HG02885 (cell line): ENCODE measurements at regions not wholly inside any gene's neighbourhood (a gene's known extent, or its start where the extent isn't known, plus 50 kb on each side); places are given as distances from the start of the nearest gene placed in this dataset.
"Not testable (repeated sequence)": the region's sequence is repeated elsewhere in the genome, so short reads cannot be mapped to it uniquely, and the experiment has no call there.

ENCODE experiments used
- ATAC-seq: cut with Tn5 transposase; IDR thresholded peaks from one replicate; pipeline ENCODE4 v1.9.1; 2021; ENCODE audit warnings: mild to moderate bottlenecking; ENCODE audit not compliant: unreplicated experiment, poor library complexity

DNA sequence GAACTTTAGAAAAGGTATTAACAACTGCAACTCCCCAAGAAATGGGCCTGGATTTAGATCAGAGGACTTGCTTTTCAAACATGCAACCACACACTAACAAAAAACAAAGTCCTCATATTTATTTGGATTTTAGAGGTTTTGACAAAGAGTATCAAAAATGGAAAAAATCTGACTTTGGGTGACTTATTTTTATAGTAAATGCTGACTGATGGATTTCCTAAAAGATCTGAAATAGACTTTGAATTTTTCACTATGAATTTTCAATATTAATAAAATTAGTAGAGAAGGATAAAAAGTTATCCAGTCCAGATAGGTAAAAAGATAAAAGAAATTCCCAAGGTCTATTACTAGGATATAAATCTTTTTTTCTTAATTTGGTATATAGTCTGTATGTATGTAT lies 253.5 kb downstream of the KCNJ2 start:
- no peak for ATAC-seq

DNA sequence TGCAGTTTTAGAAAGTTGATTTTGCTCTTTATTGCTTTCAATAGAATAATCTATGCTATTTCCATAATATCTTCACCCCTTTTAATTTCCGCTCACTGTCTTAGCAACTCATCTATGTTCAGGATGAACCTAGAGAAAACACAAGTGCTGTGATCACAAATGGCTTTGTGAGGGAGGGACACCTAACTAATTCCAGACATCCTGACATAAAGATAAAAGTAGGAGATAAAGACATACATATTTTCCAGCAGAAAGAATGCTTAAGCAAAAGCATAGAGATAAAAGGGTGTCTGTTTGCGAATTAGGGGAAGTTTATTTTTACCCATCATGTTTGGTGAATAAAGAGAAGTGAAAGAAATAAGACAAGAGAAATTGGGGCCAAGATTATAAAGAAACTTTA lies 254.2 kb downstream of the KCNJ2 start:
- no peak for ATAC-seq

DNA sequence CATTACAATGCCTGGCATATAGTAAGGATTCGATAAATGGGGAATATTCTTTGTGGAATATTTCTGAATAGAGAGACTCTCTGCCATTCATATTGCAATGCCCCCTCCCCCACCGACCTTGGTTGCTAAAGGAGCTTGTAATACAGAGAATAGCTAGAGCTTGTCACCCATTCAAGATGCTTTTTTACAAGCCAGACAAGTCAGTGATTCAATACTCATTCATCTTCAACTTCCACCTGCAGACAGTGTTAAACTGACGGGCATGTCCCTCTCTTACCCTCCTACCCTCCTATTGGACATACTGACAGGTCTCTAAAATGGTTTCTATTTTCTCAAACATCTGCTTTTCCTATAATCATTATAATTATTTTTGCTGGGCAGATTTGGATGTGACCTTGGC lies 257.4 kb downstream of the KCNJ2 start:
- ATAC-seq = no peak

DNA sequence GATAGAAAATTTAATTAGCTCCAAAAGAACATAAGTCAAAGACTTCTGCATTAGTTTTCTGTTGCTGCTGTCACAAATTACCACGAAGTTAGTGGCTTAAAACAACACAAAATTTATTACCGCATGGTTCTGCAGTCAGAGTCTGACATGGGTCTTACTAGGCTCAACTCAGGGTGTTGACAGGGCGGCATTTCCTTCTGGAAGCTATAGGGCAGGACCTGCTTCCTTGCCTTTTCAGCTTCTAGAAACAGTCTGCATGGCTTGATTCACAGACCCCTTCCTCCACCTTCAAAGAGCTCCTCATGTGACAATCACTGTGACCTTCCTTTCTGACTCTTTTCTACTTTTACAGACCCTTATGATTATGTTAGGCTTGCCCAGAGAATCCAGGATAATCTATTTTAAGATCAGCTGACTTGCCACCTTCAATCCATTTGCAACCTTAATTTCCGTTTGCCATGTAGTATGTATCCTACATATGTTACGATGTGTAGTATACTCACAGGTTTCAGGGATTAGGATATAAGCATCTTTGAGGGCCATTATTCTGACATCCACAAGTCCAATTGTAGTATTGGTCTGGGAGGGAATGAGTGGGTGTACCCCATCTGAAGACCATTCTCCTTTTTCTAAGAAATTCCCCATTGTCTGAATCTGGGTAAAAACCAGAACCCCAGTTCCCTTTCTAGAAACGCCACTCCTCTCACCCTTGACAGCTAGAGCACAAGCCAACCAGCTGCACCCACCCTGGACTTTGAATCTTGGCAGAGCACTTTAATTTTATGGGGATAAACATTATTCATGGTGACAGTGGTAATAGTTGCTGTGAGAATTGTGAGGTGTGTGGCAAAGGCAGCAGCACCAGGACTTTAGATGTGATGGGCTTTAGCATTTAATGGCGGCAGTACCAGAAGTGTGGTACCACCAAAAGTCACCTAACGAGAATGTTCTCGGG lies 265.5 kb downstream of the KCNJ2 start:
- ATAC-seq = no peak

DNA sequence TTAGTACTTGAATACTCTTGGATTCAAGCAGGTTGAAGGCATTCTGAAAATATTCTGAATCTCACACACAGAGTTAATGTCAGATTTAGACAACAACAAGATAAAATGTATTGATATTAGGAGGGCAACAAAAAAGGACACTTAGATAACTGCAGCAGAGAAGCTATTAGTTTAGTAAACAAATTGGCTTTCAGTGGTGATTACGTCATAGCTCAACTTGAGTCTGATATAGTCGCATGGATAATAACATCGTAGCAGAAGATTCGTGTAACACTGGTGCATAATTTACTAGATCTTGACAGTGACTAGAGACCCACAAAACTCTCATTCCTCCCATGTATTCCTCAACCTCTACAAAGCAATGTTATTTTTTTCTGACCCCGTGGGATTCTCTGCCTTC lies 268.3 kb downstream of the KCNJ2 start:
- ATAC-seq = no peak

DNA sequence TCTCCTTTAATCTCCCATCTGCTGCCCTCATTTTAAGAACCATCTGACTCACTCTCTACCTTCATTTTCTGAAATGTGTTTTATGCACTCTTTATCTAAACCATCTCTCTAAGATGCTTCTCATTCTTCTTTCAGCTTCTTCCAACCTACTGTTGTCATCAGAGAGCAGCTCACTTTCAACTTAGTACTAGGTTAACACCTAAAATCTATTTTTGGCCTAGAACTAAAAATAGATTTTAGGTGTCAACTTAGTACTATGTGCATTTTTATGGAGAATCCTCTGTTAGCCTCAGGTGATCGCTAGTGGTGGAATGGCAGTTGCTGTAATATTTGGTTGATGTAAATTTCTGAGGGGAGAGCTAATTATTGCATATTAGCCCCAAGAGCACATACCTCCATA lies 277.1 kb downstream of the KCNJ2 start:
- ATAC-seq = no peak

DNA sequence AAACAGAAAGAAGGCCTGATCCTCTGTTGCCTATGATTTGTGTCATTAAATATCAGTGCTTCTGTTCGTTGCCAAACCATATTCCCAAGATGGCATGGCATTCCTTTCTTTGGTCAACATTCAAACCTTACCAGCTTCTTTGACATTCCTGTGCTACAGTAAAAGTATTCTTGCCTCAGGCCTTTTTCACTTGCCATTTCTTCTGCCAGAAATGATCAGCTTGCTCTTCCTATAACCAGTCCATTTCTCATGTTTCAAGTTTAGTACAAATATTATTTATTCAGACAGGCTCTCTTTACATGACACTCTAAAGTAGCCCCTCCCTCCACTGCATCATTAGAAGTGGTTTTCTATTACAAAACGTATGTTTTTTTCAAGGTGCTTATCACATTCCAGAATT lies 278.3 kb downstream of the KCNJ2 start:
- no peak for ATAC-seq

DNA sequence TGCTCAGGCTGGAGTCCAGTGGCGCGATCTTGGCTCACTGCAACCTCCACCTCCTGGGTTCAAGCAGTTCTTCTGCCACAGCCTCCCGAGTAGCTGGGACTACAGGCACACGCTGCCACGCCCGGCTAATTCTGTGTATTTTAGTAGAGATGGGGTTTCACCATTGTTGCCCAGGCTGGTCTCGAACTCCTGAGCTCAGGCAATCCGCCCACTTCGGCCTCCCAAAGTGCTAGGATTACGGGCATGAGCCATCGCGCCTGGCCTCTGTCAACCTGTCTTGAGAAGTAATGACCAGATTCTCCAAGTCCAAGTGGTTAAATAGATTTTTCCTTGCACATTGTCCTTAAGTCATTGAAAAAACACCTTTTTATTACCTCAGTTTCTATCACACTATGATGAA lies 283.7 kb downstream of the KCNJ2 start:
- not testable (repeated sequence) for ATAC-seq

DNA sequence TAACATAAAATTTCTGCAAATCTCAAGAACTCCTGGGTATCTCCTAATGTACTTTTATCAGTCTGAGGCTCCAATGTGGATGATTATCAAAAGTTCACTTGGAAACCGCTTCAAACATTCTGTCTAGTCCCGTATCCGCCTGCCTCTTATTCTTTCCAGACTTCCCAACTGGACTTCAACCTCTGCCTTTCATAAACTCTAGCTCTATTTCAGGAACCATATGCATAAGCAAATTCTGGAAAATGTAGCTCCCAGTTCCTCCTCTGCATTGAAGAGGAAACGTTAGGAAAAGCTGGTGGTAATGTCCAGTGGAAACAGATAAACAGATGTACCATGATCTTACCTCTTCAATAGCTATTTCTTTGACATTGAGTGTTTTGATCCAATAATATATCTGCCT lies 285.0 kb downstream of the KCNJ2 start:
- no peak for ATAC-seq

DNA sequence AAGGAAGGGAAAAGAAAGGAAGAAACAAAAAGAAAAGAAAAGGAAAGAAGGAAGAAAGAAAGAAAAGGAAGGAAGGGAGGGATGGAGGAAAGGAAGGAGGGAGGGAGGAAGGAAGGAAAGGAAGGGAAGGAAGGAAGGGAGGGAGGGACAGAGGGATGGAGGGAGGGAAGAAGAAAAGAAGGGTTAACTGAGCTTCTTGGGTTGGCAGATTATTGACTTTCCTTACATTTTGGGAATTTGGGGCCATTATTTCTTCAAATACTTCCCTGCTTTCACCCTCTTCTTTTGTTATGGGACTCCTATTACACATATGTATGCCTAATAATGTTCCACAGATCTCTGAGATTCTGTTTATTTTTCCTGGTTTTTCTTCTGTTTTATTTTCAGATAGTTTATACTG lies 285.6 kb downstream of the KCNJ2 start:
- ATAC-seq = no peak

DNA sequence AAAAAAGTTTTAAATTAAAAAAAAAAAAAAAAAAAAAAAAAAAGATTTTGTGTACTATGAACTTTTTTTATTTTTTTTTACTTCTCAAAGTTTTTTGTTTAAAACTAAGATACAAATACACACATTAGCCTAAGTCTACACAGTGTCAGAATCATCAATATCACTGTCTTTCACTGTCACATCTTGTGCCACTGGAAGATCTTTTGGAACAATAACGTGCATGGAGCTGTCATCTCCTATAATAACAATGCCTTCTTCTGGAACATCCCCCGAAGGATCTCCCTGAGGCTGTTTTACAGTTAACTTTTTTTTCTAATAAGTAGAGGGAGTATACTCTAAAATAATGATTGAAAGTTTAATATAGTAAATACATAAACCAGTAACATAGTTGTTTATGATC lies 295.7 kb downstream of the KCNJ2 start:
- ATAC-seq = no peak

DNA sequence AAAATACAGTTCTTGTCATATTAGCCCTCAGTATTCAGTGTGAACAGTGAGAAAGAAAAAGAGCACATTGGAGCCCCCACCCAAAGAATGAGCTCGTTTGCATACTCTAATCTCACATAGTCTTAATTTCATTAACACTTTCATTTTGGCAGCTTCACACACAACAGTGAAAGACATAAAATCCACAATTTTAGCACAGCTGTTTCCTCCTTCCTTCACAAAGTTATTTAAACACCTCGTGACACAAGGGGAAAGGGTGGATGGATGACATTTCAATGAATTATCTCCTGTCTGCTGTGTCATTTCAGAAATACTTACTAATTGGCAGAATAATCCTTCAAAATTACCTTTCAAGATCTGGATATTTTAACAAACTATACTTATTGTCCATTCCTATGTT lies 299.3 kb downstream of the KCNJ2 start:
- ATAC-seq = no peak

DNA sequence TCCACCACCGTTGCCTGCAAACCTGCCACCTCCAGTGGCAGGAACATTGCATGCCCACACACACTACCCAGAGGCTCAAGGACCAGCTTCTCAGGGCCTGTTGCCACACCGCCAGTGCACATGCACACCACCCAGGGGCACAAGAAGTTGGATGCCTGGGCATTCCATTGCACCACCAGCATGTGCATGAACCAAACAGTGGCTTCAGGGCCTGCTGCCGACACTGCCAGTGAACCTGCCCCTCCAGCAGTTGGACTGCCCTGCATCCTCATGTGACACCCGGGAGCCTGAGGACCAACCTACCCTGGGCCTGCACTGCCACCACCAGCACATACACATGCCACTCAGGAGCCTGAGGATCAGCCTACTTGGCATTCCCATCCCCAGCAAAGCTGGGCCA lies 303.7 kb downstream of the KCNJ2 start:
- no peak for ATAC-seq

DNA sequence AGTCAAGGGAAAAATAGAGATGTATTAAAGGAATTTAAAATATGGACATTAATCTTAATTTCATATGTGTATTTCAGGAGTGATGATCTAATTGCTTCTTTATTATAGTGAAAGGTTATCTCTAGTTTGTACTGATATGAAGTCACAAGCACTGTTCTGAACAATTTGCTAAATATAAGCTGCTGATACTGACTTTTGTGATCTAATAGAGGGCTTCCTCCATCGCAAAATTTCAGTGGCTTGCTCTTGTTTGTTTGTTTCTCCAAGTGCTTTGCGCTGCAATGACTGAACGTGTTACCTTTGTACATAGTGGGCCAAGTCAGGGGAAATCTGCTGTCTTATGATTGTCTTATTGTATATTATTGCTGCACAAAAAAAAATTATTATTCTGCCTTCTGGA lies 307.0 kb downstream of the KCNJ2 start:
- ATAC-seq = no peak

DNA sequence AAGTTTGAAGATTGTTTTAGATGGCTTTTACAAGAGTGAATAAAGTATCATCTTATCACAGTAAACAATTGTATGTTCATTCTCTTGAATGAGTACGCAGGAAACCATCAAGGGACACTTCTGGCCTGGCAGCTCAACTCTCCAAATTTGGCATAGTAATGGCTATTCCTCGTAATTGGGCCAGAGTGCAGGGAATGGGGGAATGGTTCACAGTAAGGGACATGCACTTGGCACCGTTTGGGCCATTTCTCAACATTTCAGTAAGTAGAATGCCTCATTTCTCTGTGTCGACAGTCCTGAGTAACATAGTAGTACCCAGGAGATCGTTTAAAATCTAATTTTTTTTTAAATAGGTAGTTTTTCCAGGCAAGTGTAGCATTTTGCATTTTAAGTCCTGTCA lies 309.6 kb downstream of the KCNJ2 start:
- ATAC-seq = no peak

DNA sequence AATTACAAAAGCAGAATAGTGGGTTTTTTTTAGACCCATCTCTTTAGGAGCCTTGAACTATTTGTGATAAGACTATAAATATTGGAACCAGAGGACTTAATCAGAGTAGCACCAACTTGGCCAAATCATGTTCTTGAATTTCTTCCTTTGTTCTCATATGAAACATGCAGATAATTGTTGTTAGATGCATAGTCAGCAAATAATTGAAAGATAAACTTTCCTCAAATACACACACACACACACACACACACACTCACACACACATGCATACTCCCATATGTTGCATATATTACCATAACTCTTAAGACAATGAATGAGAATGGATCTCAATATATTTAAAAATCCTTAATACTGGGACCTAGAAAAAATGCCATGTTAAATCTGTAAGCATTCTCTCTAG lies 310.4 kb downstream of the KCNJ2 start:
- no peak for ATAC-seq

DNA sequence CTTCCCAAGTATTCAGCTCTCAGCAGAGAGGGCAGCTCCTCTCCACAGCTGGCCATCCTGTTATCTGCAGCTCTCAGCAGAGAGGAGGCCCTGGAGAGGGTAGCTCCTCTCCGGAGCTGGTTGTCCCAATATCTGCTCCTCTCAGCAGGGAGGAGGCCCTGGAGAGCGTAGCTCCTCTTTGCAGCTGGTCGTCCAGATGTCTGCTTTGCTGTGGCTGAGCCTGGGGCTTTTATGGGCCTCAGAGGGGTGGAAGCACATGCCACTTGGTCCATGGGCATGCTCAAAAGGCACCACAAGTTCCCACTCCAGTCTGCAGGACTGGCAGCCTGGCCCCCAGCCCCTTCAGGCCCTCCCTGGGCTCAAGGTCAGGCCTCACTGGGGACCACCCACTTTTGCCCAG lies 314.3 kb downstream of the KCNJ2 start:
- no peak for ATAC-seq

DNA sequence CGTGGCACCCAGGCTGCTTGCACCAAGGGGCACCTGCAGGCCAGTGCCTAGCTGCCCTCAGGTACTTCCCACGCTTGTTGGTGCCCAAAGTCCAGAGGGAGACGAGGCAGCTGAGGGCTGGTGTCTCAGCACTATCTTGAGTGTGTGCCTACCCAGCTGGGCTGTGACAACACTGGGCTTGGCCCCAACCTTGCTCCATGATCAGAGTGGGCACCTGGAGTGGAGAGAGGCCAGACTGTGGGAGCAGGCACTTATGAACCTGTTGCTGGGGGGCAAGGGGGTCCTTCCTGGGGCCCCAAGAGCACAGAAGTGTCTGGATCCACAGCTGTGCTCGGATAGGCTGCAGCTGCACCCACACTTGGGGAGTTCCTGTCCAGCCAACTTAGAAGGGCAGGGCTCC lies 314.7 kb downstream of the KCNJ2 start:
- no peak for ATAC-seq

DNA sequence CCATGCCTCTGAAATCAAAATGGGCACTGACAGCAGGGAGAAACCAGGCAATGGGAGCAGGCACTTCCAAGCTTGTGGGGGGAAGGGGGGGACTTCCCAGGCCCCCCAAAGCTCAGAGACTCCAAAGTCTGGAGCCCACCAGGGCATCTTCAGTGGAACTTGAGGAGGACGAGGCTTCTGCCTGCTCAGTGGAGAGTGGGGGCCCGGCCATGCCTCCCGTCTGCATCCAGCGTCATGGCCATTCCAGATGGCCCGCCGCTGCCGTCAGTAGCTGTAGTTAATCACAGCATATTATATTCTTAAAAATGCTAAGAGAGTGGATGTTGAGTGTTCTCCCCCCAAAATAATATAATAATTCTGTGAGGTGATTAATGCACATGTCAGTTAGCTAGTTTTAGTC lies 315.2 kb downstream of the KCNJ2 start:
- no peak for ATAC-seq

DNA sequence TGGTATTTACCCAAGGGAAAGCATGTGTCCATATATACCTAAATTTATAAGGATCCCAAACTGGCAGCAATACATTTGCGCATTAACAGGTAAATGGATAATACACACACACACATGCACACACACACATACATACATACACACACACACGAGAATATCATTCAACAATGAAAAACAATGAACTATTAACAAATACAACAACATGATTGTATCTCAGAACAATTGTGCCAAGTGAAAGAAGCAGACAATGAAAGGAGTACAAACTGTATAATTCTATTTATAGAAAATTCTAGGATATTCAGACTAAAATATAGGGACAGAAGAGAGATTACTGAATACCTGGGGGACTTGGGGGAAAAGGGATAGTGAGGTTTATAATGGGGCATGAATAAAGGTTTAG lies 323.0 kb downstream of the KCNJ2 start:
- ATAC-seq = no peak

DNA sequence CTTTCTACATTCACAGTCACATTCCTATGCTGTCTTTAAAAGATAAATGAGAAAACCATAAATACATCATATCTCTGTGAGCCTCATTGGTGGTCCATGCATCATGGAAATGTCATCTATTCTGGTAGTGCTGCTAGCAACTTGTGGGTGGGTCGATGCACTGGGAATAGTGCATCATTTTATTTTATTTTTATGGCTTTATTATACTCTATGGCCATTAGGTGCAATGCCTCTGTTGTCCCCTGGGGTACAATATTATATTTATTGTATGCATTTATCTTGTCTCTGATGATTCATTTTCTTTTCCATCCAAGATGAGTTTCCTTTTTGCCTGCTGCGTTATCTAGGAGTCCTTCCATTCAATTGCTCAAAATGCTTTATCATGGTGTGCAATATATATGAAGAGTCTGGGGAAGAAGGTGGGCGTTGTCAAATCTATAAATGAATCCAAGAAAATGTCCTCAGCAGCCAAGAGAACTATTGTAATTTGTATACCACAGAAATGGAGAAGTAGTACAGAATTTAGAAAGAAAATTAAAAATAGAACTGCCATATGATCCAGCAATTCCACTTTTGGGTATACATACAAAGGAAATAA lies 324.0 kb downstream of the KCNJ2 start:
- ATAC-seq = no peak

DNA sequence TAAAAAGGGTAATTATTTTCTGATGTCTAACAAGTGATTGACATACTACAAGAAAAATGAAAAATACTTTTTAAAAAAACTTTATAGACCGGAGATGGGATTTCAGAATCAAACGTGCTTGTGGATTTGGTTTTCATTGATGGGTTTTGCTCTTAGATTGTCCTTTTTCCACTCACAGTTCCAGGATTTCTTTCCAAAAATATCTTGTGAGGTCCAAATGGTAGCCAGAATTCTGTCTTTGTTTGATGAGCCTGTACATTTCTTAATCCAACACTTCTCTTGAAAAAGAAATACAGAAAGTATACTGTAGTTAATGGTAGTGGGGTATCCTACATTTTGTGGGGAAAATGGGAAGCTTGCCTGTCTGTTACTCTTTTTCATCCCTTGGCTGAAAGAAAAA lies 329.3 kb downstream of the KCNJ2 start:
- ATAC-seq = no peak
